Stomach (tissue), 8 donors: ENCODE measurements at regions not wholly inside any gene's neighbourhood (a gene's known extent, or its start where the extent isn't known, plus 50 kb on each side); places are given as distances from the start of the nearest gene placed in this dataset.

ENCODE experiments used
- DNase-seq, 2 donors: peaks; one replicate each; pipeline versions ENCODE4 v3.0.0 to v3.0.0-alpha.2; 2013 to 2019
- H3K27ac ChIP-seq, 5 donors: fragments of 200-600 bp in 4 of 5; sonication (generic) in 4 of 5; one replicate each; pipeline ENCODE4 v1.5.1; 2013 to 2019; ENCODE audit warnings: mild to moderate bottlenecking in 1 of 5, moderate library complexity in 1 of 5
- H3K27me3 ChIP-seq, 3 donors: fragments of 200-600 bp; sonication (generic); one replicate each; pipeline ENCODE4 v1.5.1; 2017 to 2019; ENCODE audit warnings: mixed run types in 1 of 3
- H3K36me3 ChIP-seq, 4 donors: fragments of 200-600 bp; sonication (generic); 1 replicate in 3 of 4; 2 replicates in 1 of 4; pipeline ENCODE4 v1.5.1; 2016 to 2019
- H3K4me1 ChIP-seq, 4 donors: fragments of 200-600 bp; sonication (generic); one replicate each; pipeline ENCODE4 v1.5.1; 2016 to 2019
- H3K4me3 ChIP-seq, 4 donors: fragments of 200-600 bp; sonication (generic) in 3 of 4; one replicate each; pipeline ENCODE4 v1.5.1; 2016 to 2019; ENCODE audit warnings: mild to moderate bottlenecking in 1 of 4
- H3K9me3 ChIP-seq, 4 donors: fragments of 200-600 bp; sonication (generic); one replicate each; pipeline ENCODE4 v1.5.1; 2016 to 2019
- CTCF ChIP-seq, 7 experiments: fragments of 450-650 bp in 4 of 7; fragments of 200-600 bp in 3 of 7; sonication (generic) in 3 of 7; IDR thresholded peaks; one replicate each; pipeline ENCODE4 v1.5.1; 2016 to 2019; ENCODE audit warnings: antibody characterized with exemption in 7 of 7, control low read depth in 2 of 7, mild to moderate bottlenecking in 1 of 7
- EP300 ChIP-seq: sonication (generic); formaldehyde crosslinking; IDR thresholded peaks from one replicate; pipeline ENCODE4 v1.6.1; 2017; ENCODE audit warnings: antibody characterized with exemption
- POLR2A ChIP-seq, 4 donors: fragments of 450-650 bp; IDR thresholded peaks; one replicate each; pipeline ENCODE4 v1.6.1; 2016; ENCODE audit warnings: antibody characterized with exemption in 4 of 4, control low read depth in 2 of 4, mild to moderate bottlenecking in 1 of 4, moderate library complexity in 1 of 4
- POLR2AphosphoS5 ChIP-seq, 3 donors: sonication (generic); formaldehyde crosslinking; IDR thresholded peaks; one replicate each; pipeline ENCODE4 v1.6.1; 2016; ENCODE audit warnings: antibody characterized with exemption in 3 of 3
- WGBS, 5 donors: extraction: QIAGEN DNeasy Blood & Tissue Kit in 3 of 5; methylation state at CpG; one replicate each; pipeline versions ENCODE4 v1.1.5 to v1.1.7; 2013 to 2018; 5-methylcytosine and 5-hydroxymethylcytosine counted together
- intact Hi-C: fragments of 100-400 bp; cut with DNase I; formaldehyde crosslinking; loops from one replicate; pipeline ENCODE4 v1.15.1; 2023; ENCODE audit warnings: low total_unique reads
- donor health status: healthy with polysubstance abuse.
- donor health status: Bipolar disorder and iron deficiency.
- donor health status: healthy.

GRCh38 chr6:166253778-166254204 lies 54.4 kb downstream of the PRR18 start:
- Histone ChIP-seq H3K27ac (peak overlapping the region in 4 of 5 donors; percentile 0 to 58 (median 48)), H3K36me3 (no peaks in the 10 kb centered on the region), H3K4me1 (peaks cover 8 to 15% (median 10%) of the 10 kb centered on the region in 4 donors), H3K4me3 (peak overlapping the region; percentile 39 to 55 (median 42)), H3K9me3 (no peaks in the 10 kb centered on the region), H3K27me3 (peaks cover 0 to 45% (median 24%) of the 10 kb centered on the region in 3 donors)
- intact Hi-C loops = no loop called here
- peak in 1 of 2 donors; percentile 30 for DNase-seq
- TF ChIP-seq CTCF (IDR thresholded peaks at IDR 0.05) (no peak), EP300 (no peak), POLR2AphosphoS5 (IDR thresholded peaks at IDR 0.05) (no peak), POLR2A (IDR thresholded peaks at IDR 0.05) (no peak)
- 3 to 6% (median 4%) methylated on average over 12 to 26 of the region's 26 CpGs for WGBS, 5 donors

DNA sequence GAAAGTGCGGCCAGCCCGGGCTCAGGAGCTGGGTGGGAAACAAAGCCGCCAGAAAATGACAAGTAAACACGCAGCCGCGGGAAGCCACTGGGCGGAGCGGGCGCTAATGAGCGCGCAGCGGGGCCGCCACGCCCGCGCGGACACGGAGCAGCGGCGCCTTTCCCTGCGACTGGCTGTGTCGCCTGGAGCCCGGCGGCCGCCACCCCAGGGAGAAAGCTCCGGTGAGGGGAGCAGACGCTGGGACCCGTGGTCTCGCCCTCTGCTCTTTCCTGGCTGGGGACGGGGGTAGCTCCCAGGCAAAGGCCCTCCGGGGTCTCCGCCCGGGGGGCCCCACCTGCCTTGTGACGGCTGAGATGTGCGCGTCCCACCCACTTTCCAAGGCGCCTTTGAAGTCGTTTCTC lies 54.9 kb downstream of the PRR18 start:
- Histone ChIP-seq H3K27me3 (peaks cover 0 to 40% (median 24%) of the 10 kb centered on the region in 3 donors), H3K27ac (peak overlapping the region in 4 of 5 donors; percentile 0 to 65 (median 55)), H3K4me3 (peak overlapping the region; percentile 39 to 55 (median 42)), H3K36me3 (no peaks in the 10 kb centered on the region), H3K4me1 (peaks cover 8 to 15% (median 10%) of the 10 kb centered on the region in 4 donors), H3K9me3 (no peaks in the 10 kb centered on the region)
- TF ChIP-seq EP300 (no peak), POLR2AphosphoS5 (IDR thresholded peaks at IDR 0.05) (no peak), CTCF (IDR thresholded peaks at IDR 0.05) (no peak), POLR2A (IDR thresholded peaks at IDR 0.05) (no peak)
- intact Hi-C loops = no loop called here
- DNase-seq = peak in 1 of 2 donors; percentile 60
- 1 to 4% (median 3%) methylated on average over 29 to 38 of the region's 38 CpGs for WGBS, 5 donors

GRCh38 chr6:166252601-166253000 lies 55.6 kb downstream of the PRR18 start:
- TF ChIP-seq POLR2AphosphoS5 (IDR thresholded peaks at IDR 0.05) = no peak
- TF ChIP-seq CTCF (IDR thresholded peaks at IDR 0.05) = no peak
- no peak for TF ChIP-seq EP300
- TF ChIP-seq POLR2A (IDR thresholded peaks at IDR 0.05) = no peak
- peaks cover 8 to 15% (median 10%) of the 10 kb centered on the region in 4 donors for H3K4me1 ChIP-seq
- H3K27ac ChIP-seq = no peak overlapping the region
- intact Hi-C loops = no loop called here
- 86 to 94% (median 89%) methylated on average over 26 to 27 of the region's 27 CpGs for WGBS, 5 donors
- peaks cover 0 to 33% (median 24%) of the 10 kb centered on the region in 3 donors for H3K27me3 ChIP-seq
- H3K36me3 ChIP-seq = no peaks in the 10 kb centered on the region
- no peak overlapping the region for H3K4me3 ChIP-seq
- H3K9me3 ChIP-seq = no peaks in the 10 kb centered on the region
- DNase-seq = no peak

- WGBS, 5 donors = 45 to 56% (median 50%) methylated on average over 6 of the region's 6 CpGs
- Histone ChIP-seq H3K36me3 (no peaks in the 10 kb centered on the region), H3K4me3 (no peak overlapping the region), H3K27me3 (peaks cover 0 to 28% (median 24%) of the 10 kb centered on the region in 3 donors), H3K4me1 (peaks cover 8 to 15% (median 10%) of the 10 kb centered on the region in 4 donors), H3K9me3 (no peaks in the 10 kb centered on the region), H3K27ac (no peak overlapping the region)
- TF ChIP-seq CTCF (IDR thresholded peaks at IDR 0.05) (no peak), POLR2AphosphoS5 (IDR thresholded peaks at IDR 0.05) (no peak), EP300 (no peak), POLR2A (IDR thresholded peaks at IDR 0.05) (no peak)
- intact Hi-C loops = no loop called here
- DNase-seq = no peak
Measured at GRCh38 chr6:166251655-166252054, 56.5 kb downstream of the PRR18 start.
